DMS153 (cell line): ENCODE measurements at regions not wholly inside any gene's neighbourhood (a gene's known extent, or its start where the extent isn't known, plus 50 kb on each side); places are given as distances from the start of the nearest gene placed in this dataset.
"Not testable (repeated sequence)": the region's sequence is repeated elsewhere in the genome, so short reads cannot be mapped to it uniquely, and the experiment has no call there.

Source experiments
- DNase-seq: peaks from one replicate; lab custom pipeline; 2025; lab: John Stamatoyannopoulos, UW

DNA sequence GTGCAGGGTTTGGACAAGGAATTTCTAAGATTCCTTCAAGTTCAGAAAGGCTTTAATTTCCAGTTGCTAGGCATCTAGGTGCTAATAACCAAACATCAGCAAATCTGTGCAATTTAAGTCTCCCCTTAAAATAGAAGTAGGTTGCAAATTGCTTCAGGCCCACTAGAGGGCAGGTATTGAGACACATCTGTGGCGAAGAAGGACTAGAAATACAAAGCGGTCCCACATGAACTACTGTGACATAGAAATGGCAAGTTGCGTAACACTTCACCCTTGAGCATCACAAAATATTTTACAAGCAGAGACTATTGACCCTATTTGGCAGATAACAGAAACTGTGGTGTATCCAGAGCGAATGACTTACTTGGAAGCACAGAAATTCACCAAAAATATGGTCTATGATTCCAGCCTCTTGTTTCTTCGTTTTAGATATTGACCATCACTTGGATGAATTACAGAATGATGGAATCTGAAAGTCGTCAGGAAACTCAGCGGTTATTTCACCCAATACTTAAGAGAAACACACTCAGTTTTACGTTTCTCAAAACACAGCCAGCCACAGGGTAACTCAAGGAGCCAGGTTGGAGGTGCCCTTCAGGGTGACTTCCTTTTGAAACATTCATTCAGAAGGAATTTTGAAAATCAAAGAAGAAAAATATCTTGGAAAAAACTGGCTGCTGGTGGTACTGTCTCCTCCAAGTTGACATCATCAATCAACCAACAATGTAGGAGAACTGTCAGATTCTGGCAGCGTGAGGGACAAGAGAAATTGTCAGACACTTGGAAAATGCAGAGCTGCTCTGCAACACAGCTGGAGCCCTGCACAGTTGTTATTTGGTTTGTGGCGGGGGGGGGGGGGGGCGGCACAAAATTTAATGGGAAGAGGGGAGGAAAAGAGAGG lies 256.3 kb upstream of the MINDY3 start:
- DNase-seq = no peak

- DNase-seq = no peak
These were observed 257.0 kb upstream of the MINDY3 start for GRCh38 chr10:16117305-16117695.

DNA sequence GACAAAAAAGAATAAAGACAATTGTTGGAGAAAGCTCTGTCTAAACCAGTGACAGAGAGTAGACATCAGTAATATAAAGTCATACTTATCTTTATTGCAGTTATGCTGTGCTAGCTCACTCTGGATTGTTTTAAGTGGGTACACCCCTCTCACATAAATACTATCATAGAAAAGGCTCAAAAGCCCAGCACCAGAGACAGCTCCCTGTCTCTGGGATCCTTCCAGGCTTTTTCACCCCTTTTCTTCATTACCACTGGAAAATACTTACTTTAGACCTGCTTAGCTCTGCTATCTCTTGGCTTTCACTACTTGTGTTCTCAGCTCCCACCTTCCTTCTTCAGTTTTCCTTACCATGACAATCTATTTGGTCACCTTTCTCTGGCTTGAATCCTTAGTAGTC lies 259.1 kb upstream of the MINDY3 start:
- no peak for DNase-seq

DNA sequence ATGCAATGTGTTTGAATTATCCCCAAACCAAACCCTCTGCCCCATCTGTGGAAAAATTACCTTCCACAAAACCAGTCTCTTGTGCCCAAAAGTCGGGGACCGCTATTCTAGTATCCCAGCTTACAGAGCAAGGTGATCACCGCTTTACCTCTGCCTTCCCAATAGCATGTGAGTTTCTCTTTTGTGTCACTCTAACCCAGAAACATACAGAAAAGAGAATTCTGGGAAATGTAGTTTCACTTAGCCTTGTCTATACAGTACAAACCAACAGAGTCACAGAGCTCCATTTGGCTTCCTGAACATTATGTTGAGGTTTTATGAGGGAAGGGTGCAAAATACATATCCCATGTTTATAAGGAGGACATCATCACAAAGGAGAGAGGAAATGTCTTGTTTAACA lies 260.3 kb upstream of the MINDY3 start:
- no peak for DNase-seq

GRCh38 chr10:16141499-16141898 lies 281.2 kb upstream of the MINDY3 start:
- DNase-seq = no peak

DNA sequence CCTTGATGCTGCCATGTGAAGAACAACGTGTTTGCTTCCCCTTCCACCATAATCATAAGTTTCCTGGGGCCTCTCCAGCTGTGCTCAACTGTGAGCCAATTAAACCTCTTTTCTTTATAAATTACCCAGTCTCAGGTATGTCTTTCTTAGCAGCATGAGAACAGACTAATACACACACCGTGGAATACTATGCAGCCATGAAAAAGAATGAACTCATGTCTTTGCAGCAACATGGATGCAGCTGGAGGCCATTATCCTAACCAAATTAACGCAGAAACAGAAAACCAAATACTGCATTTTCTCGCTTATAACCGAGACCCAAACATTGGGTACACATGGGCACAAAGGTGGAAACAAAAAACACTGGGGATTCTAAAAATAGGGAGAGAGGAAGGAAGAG lies 286.7 kb upstream of the MINDY3 start:
- DNase-seq = no peak

- DNase-seq = no peak
These were observed 281.0 kb upstream of the PTER start for GRCh38 chr10:16155834-16156233.

DNA sequence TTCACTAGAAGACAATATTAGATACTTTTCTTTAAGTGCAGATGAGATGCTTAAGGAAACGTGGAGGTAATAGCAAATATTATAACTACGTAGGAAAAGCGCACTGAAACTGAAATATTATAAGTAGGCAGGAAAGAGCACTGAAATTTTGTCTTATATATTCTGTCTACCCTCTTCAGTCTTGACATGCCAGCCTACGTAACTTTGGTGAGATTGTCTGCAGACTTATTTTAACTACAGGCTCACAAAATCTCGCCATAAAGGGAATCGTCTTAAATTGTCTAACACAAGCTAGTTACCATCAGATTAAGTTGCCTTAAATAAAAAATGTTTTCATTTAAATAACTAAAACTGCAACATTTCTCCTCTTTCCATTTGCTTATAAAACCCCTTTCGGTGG lies 280.1 kb upstream of the PTER start:
- no peak for DNase-seq

DNA sequence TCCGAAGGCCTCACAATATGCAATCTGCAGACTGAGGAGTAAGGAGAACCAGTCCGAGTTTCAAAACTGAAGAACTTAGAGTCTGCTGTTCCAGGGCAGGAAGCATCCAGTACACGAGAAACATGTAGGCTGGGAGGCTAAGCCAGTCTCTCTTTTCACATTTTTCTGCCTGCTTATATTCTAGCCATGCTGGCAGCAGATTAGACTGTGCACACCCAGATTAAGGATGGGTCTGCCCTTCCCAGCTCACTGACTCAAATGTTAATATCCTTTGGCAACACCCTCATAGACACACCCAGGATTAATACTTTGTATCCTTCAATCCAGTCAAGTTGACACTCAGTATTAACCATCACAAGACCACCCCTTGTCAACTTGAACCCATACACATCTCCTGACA lies 271.7 kb upstream of the PTER start:
- not testable (repeated sequence) for DNase-seq

DNA sequence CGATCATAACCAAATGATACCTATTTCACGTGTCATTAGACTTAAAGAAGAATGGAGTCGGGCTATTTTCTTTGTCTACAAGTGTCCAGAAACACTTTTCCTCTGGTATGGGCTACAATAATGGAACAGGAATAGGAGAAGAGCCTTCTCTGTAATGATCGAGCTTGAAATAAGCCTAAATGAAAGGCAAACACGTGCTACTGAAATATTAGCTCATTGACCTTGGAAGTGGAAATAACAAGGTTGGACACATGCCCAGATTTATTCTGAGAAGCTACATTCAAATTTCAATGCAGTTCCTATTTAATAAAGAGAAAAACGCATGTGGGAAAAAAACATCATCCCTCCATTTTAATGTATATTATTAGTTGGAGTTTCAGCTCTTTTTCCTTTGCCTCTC lies 254.7 kb upstream of the PTER start:
- DNase-seq = no peak

GRCh38 chr10:16182688-16183087 lies 254.1 kb upstream of the PTER start:
- no peak for DNase-seq

GRCh38 chr10:16184096-16184597 lies 252.7 kb upstream of the PTER start:
- no peak for DNase-seq

DNA sequence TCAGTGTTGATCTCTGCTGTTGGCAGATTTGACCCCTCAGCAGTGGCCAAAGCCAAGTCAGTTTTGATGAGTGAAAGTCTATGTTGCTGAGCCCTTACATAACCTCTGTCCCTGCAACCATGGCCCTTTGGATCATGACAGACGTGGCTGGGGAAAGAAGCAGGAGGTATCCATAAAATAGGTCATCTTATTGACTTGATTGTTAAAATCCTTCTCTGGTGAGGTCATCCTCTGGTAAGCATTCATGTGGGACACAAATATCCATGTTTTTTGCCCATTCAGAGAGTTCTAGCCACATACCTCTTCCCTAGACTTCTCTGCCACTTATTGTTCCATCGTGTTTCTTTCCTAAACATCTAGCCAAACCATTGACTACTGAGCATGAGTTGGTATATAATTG lies 251.9 kb upstream of the PTER start:
- no peak for DNase-seq

DNA sequence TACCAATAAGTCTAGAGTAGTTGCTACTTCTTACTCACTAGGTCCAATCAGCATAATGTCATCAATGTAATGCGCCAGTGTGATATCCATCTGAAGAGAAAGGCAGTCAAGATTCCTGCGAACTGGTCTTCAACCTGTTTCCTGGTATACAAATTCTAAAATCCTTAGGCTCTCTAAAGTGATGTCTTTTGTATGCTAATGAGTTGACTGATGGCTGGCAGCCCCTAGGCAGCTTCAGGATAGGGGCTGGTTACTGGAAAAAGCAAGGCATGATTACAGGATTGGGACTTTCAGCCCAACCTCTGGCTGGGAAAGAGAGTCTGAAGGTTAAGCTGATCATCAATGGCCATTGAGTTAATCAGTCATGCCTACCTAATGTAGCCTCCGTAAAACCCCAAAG lies 250.2 kb upstream of the PTER start:
- no peak for DNase-seq

- DNase-seq = no peak
These were observed 249.6 kb upstream of the PTER start for GRCh38 chr10:16187161-16187560.

DNA sequence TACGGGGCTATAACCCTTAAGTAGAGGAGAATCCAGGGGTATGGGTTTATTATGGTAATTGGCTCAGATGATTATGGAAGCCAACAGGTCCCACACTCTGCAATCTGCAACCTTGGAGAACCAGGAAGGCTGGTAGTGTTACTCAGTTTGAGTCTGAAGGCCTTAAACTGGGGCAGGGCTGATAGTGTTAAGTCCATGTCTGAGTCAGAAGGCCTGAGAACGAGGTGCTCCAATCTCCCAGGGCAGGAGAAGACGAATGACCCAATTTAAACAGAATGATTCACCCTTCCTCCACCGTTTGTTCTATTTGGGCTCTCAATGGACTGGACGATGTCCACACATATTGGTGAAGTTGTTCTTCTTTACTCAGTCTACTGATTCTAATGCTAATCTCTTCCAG lies 244.5 kb upstream of the PTER start:
- DNase-seq = no peak

- DNase-seq = no peak
These were observed 243.6 kb upstream of the PTER start for GRCh38 chr10:16193241-16193640.

DNA sequence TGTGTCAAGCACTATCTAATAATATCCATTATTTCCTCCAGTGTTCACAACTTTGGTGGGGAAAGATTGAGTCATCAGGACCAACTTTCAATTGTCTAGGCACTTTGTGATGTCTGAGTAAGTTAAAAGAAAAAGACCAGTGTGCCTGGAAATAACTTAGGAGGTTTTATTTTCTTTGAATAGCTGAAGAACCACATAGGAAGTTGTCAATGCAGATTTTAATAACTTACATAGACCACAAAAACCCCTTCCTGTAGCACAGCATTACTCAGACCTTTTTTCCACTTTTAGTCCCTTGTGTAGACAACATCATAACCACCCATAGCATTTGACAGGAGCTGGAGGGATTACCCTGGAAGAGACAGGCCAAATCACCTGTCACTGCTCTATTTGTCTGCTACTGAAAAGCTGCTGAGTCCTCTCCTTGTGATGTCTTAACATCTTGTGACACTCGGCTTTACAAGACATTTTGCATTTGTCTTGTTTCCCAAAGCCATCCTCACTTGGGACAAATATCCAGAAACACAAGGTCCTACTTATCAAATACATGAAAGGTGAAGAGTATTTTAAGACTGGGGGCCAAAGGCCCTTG lies 241.5 kb upstream of the PTER start:
- DNase-seq = no peak

DNA sequence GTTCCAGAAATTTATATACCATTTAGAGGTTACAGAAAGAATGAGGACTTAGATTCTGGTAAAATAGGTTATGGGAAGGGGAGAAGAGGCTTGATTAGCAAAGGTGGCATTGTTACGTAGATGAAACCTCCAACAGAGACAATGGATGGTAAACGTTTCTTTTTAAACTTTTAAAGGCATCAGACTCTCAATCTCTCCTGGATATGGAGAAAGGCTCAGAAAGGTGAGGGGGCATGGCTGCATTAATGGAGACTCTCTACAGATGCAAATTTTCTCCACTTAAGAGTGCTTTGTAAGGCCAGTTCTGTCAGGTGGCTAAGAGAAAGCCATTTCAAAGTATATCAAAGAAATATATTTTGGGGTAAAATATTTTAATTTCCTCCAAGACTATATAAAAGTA lies 240.9 kb upstream of the PTER start:
- DNase-seq = no peak

DNA sequence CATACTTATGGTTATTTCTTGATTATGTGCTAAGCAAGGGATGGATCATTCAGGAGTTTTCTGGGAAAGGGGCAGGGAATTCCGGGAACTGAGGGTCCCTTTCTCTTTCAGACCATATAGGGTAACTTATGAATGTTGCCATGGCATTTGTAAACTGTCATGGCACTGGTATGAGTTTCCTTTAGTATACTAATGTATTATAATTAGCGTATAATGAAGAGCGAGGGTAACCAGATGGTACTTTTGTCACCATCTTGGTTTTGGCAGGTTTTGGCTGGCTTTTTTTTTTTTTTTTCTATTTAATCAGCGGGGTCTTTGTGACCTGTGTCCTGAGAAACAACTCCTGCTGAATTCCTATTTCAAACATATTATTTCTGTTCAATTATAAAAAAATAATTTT lies 237.6 kb upstream of the PTER start:
- no peak for DNase-seq

- DNase-seq = not testable (repeated sequence)
These were observed 213.2 kb upstream of the PTER start for GRCh38 chr10:16223618-16224017.

DNA sequence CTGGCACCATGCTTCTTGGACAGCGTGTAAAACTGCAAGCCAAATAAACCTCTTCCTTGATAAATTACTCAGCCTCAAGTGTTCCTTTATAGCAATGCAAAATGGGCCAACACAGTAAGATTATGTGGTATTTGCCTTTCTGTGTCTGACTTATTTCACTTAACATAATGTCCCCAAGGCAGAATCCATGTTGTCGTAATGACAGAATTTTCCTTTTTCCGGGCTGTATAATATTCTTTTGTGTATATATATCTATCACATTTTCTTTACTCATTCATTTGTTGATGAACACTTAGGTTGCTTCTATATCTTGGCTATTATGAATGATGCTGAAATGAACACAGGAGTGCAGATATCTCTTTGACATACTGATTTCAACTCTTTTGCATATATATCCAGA lies 209.1 kb upstream of the PTER start:
- no peak for DNase-seq

- DNase-seq = no peak
These were observed 205.6 kb upstream of the PTER start for GRCh38 chr10:16231176-16231575.
